Esophagus muscularis mucosa (tissue), 3 donors: ENCODE measurements at regions not wholly inside any gene's neighbourhood (a gene's known extent, or its start where the extent isn't known, plus 50 kb on each side); places are given as distances from the start of the nearest gene placed in this dataset.

Experiments
- CTCF ChIP-seq, 3 experiments: fragments of 200-600 bp in 2 of 3; fragments of 450-650 bp in 1 of 3; sonication (generic) in 2 of 3; IDR thresholded peaks; one replicate each; pipeline ENCODE4 v1.5.1; 2017 to 2019; ENCODE audit warnings: antibody characterized with exemption in 3 of 3, mild to moderate bottlenecking in 2 of 3, moderate library complexity in 1 of 3
- POLR2A ChIP-seq: fragments of 450-650 bp; IDR thresholded peaks from one replicate; pipeline ENCODE4 v1.6.1; 2017; ENCODE audit warnings: antibody characterized with exemption, moderate library complexity, mild to moderate bottlenecking, low read depth

- TF ChIP-seq CTCF (IDR thresholded peaks at IDR 0.05), result no peak
- TF ChIP-seq POLR2A, result no peak
These were observed 236.0 kb upstream of the ZNF462 start for GRCh38 chr9:106626936-106627335.
